ENCODE measurements at regions not wholly inside any gene's neighbourhood (a gene's known extent, or its start where the extent isn't known, plus 50 kb on each side); places are given as distances from the start of the nearest gene placed in this dataset.

GRCh38 chr13:103275081-103275480, 208.9 kb upstream of the SLC10A2 start:
- no peak for DNase-seq (ENCODE audit: low read depth)

GRCh38 chr13:103273825-103274224, 207.6 kb upstream of the SLC10A2 start:
- DNase-seq (ENCODE audit: low read depth), result no peak

GRCh38 chr13:103272770-103273169, 206.6 kb upstream of the SLC10A2 start:
- DNase-seq (ENCODE audit: low read depth), result no peak

GRCh38 chr13:103263448-103263847, 197.2 kb upstream of the SLC10A2 start:
- DNase-seq (ENCODE audit: low read depth), result no peak

- no peak for DNase-seq (ENCODE audit: low read depth)
These were observed 189.5 kb upstream of the SLC10A2 start for GRCh38 chr13:103255587-103256301.

DNA sequence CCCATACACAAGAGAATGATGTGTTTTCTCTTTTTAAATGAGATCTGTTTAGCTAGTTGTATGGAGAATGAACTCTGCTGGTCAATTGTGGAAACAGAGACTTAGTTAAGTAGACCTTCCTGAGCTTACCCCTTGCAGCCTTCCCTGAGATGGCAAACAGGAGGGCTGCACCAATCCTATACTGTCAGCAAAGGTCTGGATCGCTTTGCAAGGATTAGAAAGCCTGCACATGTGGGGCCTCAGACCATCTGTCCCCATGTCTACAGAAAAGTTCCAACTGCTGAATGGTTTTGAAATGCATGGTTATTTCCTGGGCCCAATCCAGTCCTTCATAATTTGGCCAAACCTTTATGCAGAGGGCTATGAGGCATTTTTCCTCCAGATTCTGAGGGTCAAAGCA, 183.9 kb upstream of the SLC10A2 start:
- no peak for DNase-seq (ENCODE audit: low read depth)

DNA sequence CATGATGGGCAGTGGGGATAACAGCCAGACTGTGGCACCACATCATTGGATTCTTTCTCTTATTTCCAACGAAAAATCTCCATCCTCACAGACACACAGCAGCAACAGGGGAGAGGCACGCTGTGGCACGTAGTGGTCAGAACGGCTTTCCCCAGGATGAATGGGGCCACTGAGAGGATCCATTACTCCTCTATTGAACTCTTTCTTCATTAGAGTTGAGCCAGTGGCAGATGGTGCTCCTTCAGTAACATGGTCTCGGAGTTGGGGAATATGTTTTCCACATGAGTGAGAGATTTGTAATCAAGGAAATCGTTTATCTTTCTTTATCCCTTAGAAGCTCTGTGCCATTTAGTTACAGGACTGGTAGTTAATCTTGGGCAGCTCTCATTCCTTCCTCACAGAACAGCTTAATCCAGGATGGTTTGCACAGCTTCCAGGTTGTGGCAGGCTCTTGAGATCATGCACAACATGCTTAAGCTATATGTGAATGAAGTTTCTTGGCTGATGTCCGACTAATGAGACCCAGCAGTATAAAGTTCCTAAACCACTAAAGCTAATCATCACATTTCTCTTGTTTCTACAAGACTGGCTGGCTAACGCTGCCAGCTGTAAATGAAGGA, 180.5 kb upstream of the SLC10A2 start:
- no peak for DNase-seq (ENCODE audit: low read depth)

DNA sequence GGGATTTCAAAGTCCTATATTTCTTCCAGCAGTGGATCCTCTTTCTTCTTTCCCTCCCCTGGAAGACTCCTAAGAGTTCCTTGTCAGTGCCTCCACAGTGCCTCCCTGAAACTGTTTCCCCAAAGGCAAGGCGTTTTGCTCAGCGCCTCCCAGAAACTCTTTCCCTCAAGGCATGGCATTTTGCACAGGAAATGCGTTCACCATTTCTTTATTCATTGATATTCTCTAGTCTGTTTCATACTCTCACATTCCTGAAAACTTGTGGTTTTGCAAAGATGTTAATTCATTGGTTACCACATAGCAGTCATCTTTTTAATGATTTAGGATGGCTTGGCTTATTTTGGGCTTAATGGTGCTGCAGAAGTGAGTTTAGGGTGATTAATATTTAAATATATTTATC, 177.3 kb upstream of the SLC10A2 start:
- no peak for DNase-seq (ENCODE audit: low read depth)

DNA sequence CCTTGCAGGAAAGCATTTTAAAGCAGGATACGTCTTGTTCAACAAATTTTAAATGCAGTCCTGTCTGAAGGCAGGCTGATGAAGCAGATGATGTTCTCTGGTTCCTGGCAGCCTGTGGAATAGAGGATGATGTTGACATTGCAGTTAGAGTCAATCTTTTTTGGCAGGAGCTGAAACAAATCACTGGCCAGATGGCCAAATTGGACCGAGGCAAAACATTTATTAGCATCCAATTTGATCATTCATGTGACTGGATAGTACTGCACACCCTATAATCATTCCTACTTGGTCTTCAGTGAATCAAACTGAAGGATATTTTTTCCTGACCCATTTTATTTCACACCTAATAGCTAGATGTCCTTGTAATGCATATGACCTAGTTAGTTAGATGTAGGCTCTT, 172.2 kb upstream of the SLC10A2 start:
- DNase-seq (ENCODE audit: low read depth), result no peak

- DNase-seq (ENCODE audit: low read depth), result no peak
These were observed 170.0 kb upstream of the SLC10A2 start for GRCh38 chr13:103236213-103236612.

GRCh38 chr13:103229674-103230073, 163.5 kb upstream of the SLC10A2 start:
- no peak for DNase-seq (ENCODE audit: low read depth)

GRCh38 chr13:103224804-103225203, 158.6 kb upstream of the SLC10A2 start:
- no peak for DNase-seq (ENCODE audit: low read depth)

DNA sequence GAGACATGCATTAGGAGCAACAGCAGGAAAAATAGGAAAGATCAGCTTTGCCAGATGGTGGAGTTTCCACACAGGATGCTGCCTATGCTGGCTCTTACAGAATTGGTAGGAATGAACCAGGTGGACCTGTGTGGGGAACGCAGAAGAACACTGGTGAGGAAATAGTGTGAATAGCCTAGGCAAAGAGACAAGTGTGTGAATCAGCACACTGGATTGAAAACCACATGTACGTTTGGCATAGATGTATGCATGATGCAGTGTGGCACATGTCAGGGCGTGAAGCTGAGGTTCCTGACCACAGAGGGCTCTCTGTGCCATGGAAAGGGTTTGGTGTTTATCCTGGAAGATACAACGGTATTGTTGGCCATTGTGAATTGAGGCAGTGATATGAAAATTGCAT, 156.5 kb upstream of the SLC10A2 start:
- no peak for DNase-seq (ENCODE audit: low read depth)

DNA sequence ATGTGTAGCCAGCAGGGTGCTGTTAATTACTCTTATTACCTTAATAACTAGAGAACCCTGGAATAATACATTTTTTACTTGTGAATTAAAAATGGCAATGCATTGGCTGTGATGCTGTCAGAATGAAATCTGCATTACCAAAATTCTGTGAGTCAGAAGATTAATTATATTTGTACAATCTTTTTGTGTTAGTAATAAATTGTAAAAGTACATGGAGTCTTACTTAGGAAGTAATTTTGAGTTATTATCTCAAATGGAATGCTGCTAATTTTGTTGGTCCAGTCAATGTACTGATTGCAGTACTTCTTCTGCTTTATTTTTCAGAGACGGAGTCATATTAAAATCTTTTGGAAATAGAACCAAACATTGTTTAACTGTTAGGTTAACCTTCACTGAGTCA, 152.0 kb upstream of the SLC10A2 start:
- DNase-seq (ENCODE audit: low read depth), result no peak

DNA sequence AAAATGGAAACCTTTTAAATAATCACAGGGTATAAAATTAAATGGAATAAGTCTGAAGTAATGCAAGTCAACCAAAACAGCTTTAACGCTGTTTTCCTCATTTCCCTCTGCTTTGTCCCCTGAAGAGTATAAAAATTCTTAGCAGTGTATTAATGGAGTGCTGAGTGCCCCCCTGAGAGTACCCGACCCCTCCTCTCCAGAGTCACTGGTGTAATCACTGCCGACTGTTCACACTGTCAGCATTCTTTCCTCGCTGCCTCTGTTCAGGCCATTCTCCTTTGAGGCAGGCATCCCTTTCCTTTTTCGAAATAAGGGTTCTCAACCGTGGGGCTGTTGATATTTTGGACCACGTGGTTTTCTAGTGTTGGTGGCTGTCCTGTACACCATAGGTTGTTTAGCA, 146.9 kb upstream of the SLC10A2 start:
- DNase-seq (ENCODE audit: low read depth), result no peak

DNA sequence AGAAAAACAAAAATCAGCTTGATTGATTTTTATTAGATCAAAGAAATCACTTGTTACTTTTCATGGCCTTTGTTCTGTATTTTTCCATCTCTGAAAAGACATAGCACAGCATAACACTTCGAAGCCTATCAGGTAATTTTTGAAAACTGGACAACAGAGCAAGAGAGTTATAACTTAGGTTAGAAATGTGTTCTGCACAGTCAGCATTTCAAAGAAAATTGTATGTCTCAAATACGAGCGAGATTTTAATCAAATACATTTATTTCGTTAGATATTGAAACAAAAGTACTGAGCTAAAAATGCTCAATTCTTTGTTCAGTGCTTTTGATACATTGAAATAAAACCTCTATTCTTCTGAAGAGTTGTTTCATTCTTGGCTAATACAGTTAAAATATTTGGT, 144.1 kb upstream of the SLC10A2 start:
- DNase-seq (ENCODE audit: low read depth), result no peak

GRCh38 chr13:103203735-103204330, 137.6 kb upstream of the SLC10A2 start:
- DNase-seq (ENCODE audit: low read depth), result no peak

- DNase-seq (ENCODE audit: low read depth), result no peak
These were observed 134.1 kb upstream of the SLC10A2 start for GRCh38 chr13:103200118-103200885.

GRCh38 chr13:103199380-103200088, 133.3 kb upstream of the SLC10A2 start:
- no peak for DNase-seq (ENCODE audit: low read depth)

- DNase-seq (ENCODE audit: low read depth), result no peak
These were observed 130.1 kb upstream of the SLC10A2 start for GRCh38 chr13:103196356-103196755.

GRCh38 chr13:103195762-103196161, 129.5 kb upstream of the SLC10A2 start:
- no peak for DNase-seq (ENCODE audit: low read depth)

- DNase-seq (ENCODE audit: low read depth), result no peak
These were observed 128.7 kb upstream of the SLC10A2 start for GRCh38 chr13:103194871-103195270.

Measured in activated T-helper 1 cell treated with Interleukin-2 at 50 U/mL for 16 hours (primary cell).